Motor neuron (in vitro differentiated cells): ENCODE measurements at regions not wholly inside any gene's neighbourhood (a gene's known extent, or its start where the extent isn't known, plus 50 kb on each side); places are given as distances from the start of the nearest gene placed in this dataset.
"Not testable (repeated sequence)": the region's sequence is repeated elsewhere in the genome, so short reads cannot be mapped to it uniquely, and the experiment has no call there.

Source experiments
- ATAC-seq, 8 experiments: fragments of 200-7000 bp; cut with Tn5 transposase; replicated peaks in 6 of 8; 2 replicates each; pipeline ENCODE4 v1.8.0; 2021; ENCODE audit warnings: mild to moderate bottlenecking in 8 of 8, moderate library complexity in 8 of 8
- H3K27ac ChIP-seq, 2 donors: fragments of 250-450 bp; sonication (Bioruptor Pico); 2 replicates each; pipeline ENCODE4 v1.9.0; 2021; ENCODE audit warnings: antibody characterized with exemption in 2 of 2, mild to moderate bottlenecking in 2 of 2, moderate library complexity in 1 of 2
- H3K4me1 ChIP-seq, 2 donors: fragments of 250-450 bp; sonication (Bioruptor Pico); replicated peaks in 1 of 2; 2 replicates each; pipeline ENCODE4 v1.6.1; 2021; ENCODE audit warnings: antibody characterized with exemption in 2 of 2, mild to moderate bottlenecking in 2 of 2, moderate library complexity in 1 of 2
- H3K4me3 ChIP-seq, 5 donors: fragments of 250-450 bp; sonication (Bioruptor Pico); 2 replicates each; pipeline ENCODE4 v1.9.0; 2021; ENCODE audit warnings: antibody characterized with exemption in 5 of 5, mild to moderate bottlenecking in 5 of 5, moderate library complexity in 4 of 5
- WGBS, 10 experiments: fragments of 450-650 bp; shearing (Covaris generic); methylation state at CpG; one replicate each; pipeline ENCODE4 v1.0.0; 2022; 5-methylcytosine and 5-hydroxymethylcytosine counted together
- in situ Hi-C, 9 experiments: fragments of 400-800 bp; cut with MboI; loops; one replicate each; pipeline ENCODE4 v1.15.0; 2021; ENCODE audit warnings: low sequenced_read_pairs in 9 of 9, low pct_unique_long_range_greater_than_20kb in 2 of 9; ENCODE audit not compliant: unreplicated experiment in 9 of 9

GRCh38 chr6:118367314-118367713 lies 180.8 kb upstream of the PLN start:
- Histone ChIP-seq H3K27ac (no peak overlapping the region), H3K4me3 (no peak overlapping the region), H3K4me1 (no peaks in the 10 kb centered on the region)
- ATAC-seq = no peak
- in situ Hi-C loops = no loop called here

- WGBS, 10 experiments = 50 to 100% (median 77%) methylated on average over 1 to 3 of the region's 3 CpGs; no CpG with 5 or more reads in 2 of the 10 experiments
- no peak for ATAC-seq
Observed at GRCh38 chr6:118370722-118371121, 177.4 kb upstream of the PLN start.

GRCh38 chr6:118371955-118372354 lies 176.1 kb upstream of the PLN start:
- in situ Hi-C loops = no loop called here
- no peak overlapping the region for H3K27ac ChIP-seq
- ATAC-seq = no peak
- H3K4me1 ChIP-seq = no peaks in the 10 kb centered on the region
- H3K4me3 ChIP-seq = no peak overlapping the region
- WGBS, 10 experiments = 0 to 67% (median 67%) methylated on average over 1 of the region's 1 CpG; no CpG with 5 or more reads in 3 of the 10 experiments

More at GRCh38 chr6:118370722-118371121, 177.4 kb upstream of the PLN start:
- Histone ChIP-seq H3K27ac (no peak overlapping the region), H3K4me1 (no peaks in the 10 kb centered on the region), H3K4me3 (no peak overlapping the region)
- in situ Hi-C loops = no loop called here

GRCh38 chr6:118372413-118372812 lies 175.7 kb upstream of the PLN start:
- H3K4me3 ChIP-seq = no peak overlapping the region
- in situ Hi-C loops = no loop called here
- ATAC-seq = peak in 7 of 8 experiments; percentile 43 to 67 (median 53)
- H3K4me1 ChIP-seq = no peaks in the 10 kb centered on the region
- H3K27ac ChIP-seq = no peak overlapping the region

- in situ Hi-C loops = no loop called here
- H3K4me1 ChIP-seq = no peaks in the 10 kb centered on the region
- WGBS, 10 experiments = 54 to 94% (median 82%) methylated on average over 3 to 10 of the region's 15 CpGs; no CpG with 5 or more reads in 1 of the 10 experiments
- H3K4me3 ChIP-seq = no peak overlapping the region
- peak in 4 of 8 experiments; percentile 32 to 99 (median 45) for ATAC-seq
- no peak overlapping the region for H3K27ac ChIP-seq
Observed at GRCh38 chr6:118377711-118378414, 170.2 kb upstream of the PLN start.

- H3K4me1 ChIP-seq, ATAC-seq, in situ Hi-C loops, H3K4me3 ChIP-seq, H3K27ac ChIP-seq: not testable (repeated sequence)
- 77 to 100% (median 91%) methylated on average over 1 to 3 of the region's 3 CpGs; no CpG with 5 or more reads in 4 of the 10 experiments for WGBS, 10 experiments
Observed at GRCh38 chr6:118380620-118381019, 167.5 kb upstream of the PLN start.

GRCh38 chr6:118382126-118382525 lies 166.0 kb upstream of the PLN start:
- Histone ChIP-seq H3K27ac (no peak overlapping the region), H3K4me1 (no peaks in the 10 kb centered on the region), H3K4me3 (no peak overlapping the region)
- WGBS, 10 experiments = 33 to 100% (median 88%) methylated on average over 1 to 3 of the region's 3 CpGs; no CpG with 5 or more reads in 2 of the 10 experiments
- in situ Hi-C loops = no loop called here
- ATAC-seq = no peak

GRCh38 chr6:118383924-118384323 lies 164.2 kb upstream of the PLN start:
- H3K4me3 ChIP-seq = no peak overlapping the region
- in situ Hi-C loops = no loop called here
- ATAC-seq = peak in 2 of 8 experiments; percentile 8 to 31
- no peaks in the 10 kb centered on the region for H3K4me1 ChIP-seq
- 22 to 100% (median 88%) methylated on average over 1 of the region's 1 CpG; no CpG with 5 or more reads in 3 of the 10 experiments for WGBS, 10 experiments
- no peak overlapping the region for H3K27ac ChIP-seq

- Histone ChIP-seq H3K27ac (no peak overlapping the region), H3K4me3 (no peak overlapping the region), H3K4me1 (no peaks in the 10 kb centered on the region)
- no peak for ATAC-seq
- 83 to 100% (median 100%) methylated on average over 1 of the region's 1 CpG; no CpG with 5 or more reads in 2 of the 10 experiments for WGBS, 10 experiments
- in situ Hi-C loops = no loop called here
Observed at GRCh38 chr6:118386975-118387374, 161.1 kb upstream of the PLN start.

- Histone ChIP-seq H3K4me3 (no peak overlapping the region), H3K27ac (no peak overlapping the region), H3K4me1 (no peaks in the 10 kb centered on the region)
- 0 to 100% (median 71%) methylated on average over 1 to 7 of the region's 7 CpGs for WGBS, 10 experiments
- in situ Hi-C loops = no loop called here
- ATAC-seq = peak in 5 of 8 experiments; percentile 58 to 97 (median 93)
Observed at GRCh38 chr6:118387921-118388701, 160.0 kb upstream of the PLN start.

GRCh38 chr6:118391086-118391485 lies 157.0 kb upstream of the PLN start:
- no peak for ATAC-seq
- in situ Hi-C loops = no loop called here
- no peak overlapping the region for H3K4me3 ChIP-seq
- H3K4me1 ChIP-seq = no peaks in the 10 kb centered on the region
- 95 to 100% (median 100%) methylated on average over 2 to 6 of the region's 7 CpGs; no CpG with 5 or more reads in 4 of the 10 experiments for whole genome bisulfite sequencing, 10 experiments
- no peak overlapping the region for H3K27ac ChIP-seq

- 20 to 100% (median 81%) methylated on average over 1 to 2 of the region's 2 CpGs; no CpG with 5 or more reads in 2 of the 10 experiments for WGBS, 10 experiments
- in situ Hi-C loops = no loop called here
- ATAC-seq = no peak
Observed at GRCh38 chr6:118394106-118394505, 154.0 kb upstream of the PLN start.

GRCh38 chr6:118396969-118397368 lies 151.1 kb upstream of the PLN start:
- peak in 2 of 8 experiments; percentile 72 for ATAC-seq
- Histone ChIP-seq H3K4me1 (no peaks in the 10 kb centered on the region), H3K4me3 (no peak overlapping the region), H3K27ac (no peak overlapping the region)
- in situ Hi-C loops = no loop called here
- 38 to 100% (median 94%) methylated on average over 1 to 2 of the region's 2 CpGs; no CpG with 5 or more reads in 1 of the 10 experiments for WGBS, 10 experiments

More at GRCh38 chr6:118394106-118394505, 154.0 kb upstream of the PLN start:
- no peak overlapping the region for H3K27ac ChIP-seq
- H3K4me3 ChIP-seq = no peak overlapping the region
- no peaks in the 10 kb centered on the region for H3K4me1 ChIP-seq
